ENCODE measurements at regions not wholly inside any gene's neighbourhood (a gene's known extent, or its start where the extent isn't known, plus 50 kb on each side); places are given as distances from the start of the nearest gene placed in this dataset.
A peak's percentile ranks its signal among the peaks of the same experiment; 100 is the strongest.

DNA sequence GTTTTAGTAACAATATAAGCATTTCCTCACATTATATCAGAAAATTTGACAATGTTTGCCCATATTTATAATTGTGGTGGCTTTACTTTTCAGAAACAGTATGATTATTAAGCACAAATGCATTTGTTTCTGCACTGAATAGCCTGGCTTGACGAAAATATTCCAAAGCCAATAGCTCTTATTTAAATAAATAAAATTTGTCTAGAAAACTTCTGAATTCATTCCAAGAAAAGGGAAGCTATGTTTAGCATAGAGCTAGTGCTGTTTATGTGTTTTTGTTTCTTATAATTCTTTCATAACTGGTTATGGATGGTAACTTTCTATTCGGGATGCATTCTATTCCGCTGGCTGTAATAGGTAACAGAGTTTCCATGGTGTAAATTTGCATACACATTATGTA lies 268.6 kb downstream of the PTBP2 start:
- no peak overlapping the region for H2AK5ac ChIP-seq (ENCODE audit: low read depth, low read length)
- H3K27ac ChIP-seq (replicated peaks; ENCODE audit: low read length) = no peak overlapping the region
- no peak overlapping the region for H3K4me3 ChIP-seq (ENCODE audit: low read length in 2 of 2)
- H3K36me3 ChIP-seq (replicated peaks in 1 of 2; ENCODE audit: control insufficient read depth in 2 of 2, insufficient read depth in 2 of 2, low read length in 2 of 2) = no peaks in the 10 kb centered on the region
- H2BK120ac ChIP-seq (ENCODE audit: low read depth, low read length) = no peak overlapping the region
- no peak overlapping the region for H3K14ac ChIP-seq (ENCODE audit: low read length)
- no peak overlapping the region for H3K18ac ChIP-seq (ENCODE audit: low read length)
- H4K8ac ChIP-seq (ENCODE audit: low read depth, low read length) = no peak overlapping the region
- no peak overlapping the region for H2BK12ac ChIP-seq (ENCODE audit: low read length)
- DNase-seq (ENCODE audit: low spot score) = no peak
- H3K23ac ChIP-seq (ENCODE audit: low read depth, low read length, poor library complexity) = no peak overlapping the region
- no peak overlapping the region for H2AFZ ChIP-seq (ENCODE audit: low read length)
- no peak overlapping the region for H4K91ac ChIP-seq (ENCODE audit: low read depth, low read length, poor library complexity)
- H2BK5ac ChIP-seq (ENCODE audit: low read length) = no peak overlapping the region
- H3K4ac ChIP-seq (ENCODE audit: low read length) = no peak overlapping the region
- no peak overlapping the region for H3K9ac ChIP-seq (ENCODE audit: low read depth, low read length, poor library complexity)
- peaks cover 0 to 2% of the 10 kb centered on the region in 2 donors for H3K9me3 ChIP-seq (replicated peaks in 1 of 2; ENCODE audit: control insufficient read depth in 2 of 2, insufficient read depth in 1 of 2, low read depth in 1 of 2, low read length in 2 of 2)
- no CpG with 5 or more reads among the region's 3 CpGs for whole genome bisulfite sequencing, 2 donors (ENCODE audit: extremely low coverage in 2 of 2, insufficient read length in 2 of 2, insufficient replicate concordance in 1 of 2)
- H3K4me1 ChIP-seq (ENCODE audit: control insufficient read depth in 2 of 2, insufficient read depth in 1 of 2, low read depth in 1 of 2, low read length in 2 of 2) = peaks cover 0 to 7% of the 10 kb centered on the region in 2 donors
- no peaks in the 10 kb centered on the region for H3K27me3 ChIP-seq (ENCODE audit: control insufficient read depth in 3 of 3, insufficient read depth in 3 of 3, low read depth in 1 of 3, low read length in 3 of 3)
- H3K79me1 ChIP-seq (ENCODE audit: low read depth, low read length) = no peaks in the 10 kb centered on the region
- H3K4me2 ChIP-seq (ENCODE audit: insufficient read depth, low read length, poor library complexity, severe bottlenecking) = no peak overlapping the region
- H2BK15ac ChIP-seq (ENCODE audit: low read length) = no peak overlapping the region

GRCh38 chr1:96991261-96991660 lies 269.7 kb downstream of the PTBP2 start:
- no CpG with 5 or more reads among the region's 1 CpG for WGBS, 2 donors (ENCODE audit: extremely low coverage in 2 of 2, insufficient read length in 2 of 2, insufficient replicate concordance in 1 of 2)
- no peaks in the 10 kb centered on the region for H3K79me1 ChIP-seq (ENCODE audit: low read depth, low read length)
- no peaks in the 10 kb centered on the region for H3K27me3 ChIP-seq (ENCODE audit: control insufficient read depth in 3 of 3, insufficient read depth in 3 of 3, low read depth in 1 of 3, low read length in 3 of 3)

DNA sequence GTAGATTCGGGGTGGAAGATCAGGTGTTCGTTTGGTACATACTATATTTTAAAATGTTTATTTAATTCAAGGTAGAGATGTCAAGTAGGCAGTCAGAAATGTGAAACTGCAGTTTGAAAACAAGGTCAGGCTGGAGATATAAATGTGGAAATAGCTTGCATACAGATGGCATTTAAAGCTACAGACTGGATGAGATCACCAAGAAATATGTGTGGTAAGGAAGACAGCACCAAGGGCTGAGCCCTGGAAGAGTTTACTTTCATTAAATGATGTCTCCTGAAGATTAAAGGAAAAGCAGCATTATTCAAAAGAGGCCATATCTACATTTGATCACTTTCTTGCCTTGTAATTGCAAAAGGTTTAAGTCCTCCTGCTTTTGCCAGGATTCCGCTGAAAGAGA lies 271.3 kb downstream of the PTBP2 start:
- H3K14ac ChIP-seq (ENCODE audit: low read length) = no peak overlapping the region
- H2BK5ac ChIP-seq (ENCODE audit: low read length) = no peak overlapping the region
- whole genome bisulfite sequencing, 2 donors (ENCODE audit: extremely low coverage in 2 of 2, insufficient read length in 2 of 2, insufficient replicate concordance in 1 of 2) = no CpG with 5 or more reads among the region's 3 CpGs
- no peak overlapping the region for H2AFZ ChIP-seq (ENCODE audit: low read length)
- H3K27ac ChIP-seq (replicated peaks; ENCODE audit: low read length) = no peak overlapping the region
- H3K4me2 ChIP-seq (ENCODE audit: insufficient read depth, low read length, poor library complexity, severe bottlenecking) = no peak overlapping the region
- DNase-seq (ENCODE audit: low spot score) = no peak
- H4K91ac ChIP-seq (ENCODE audit: low read depth, low read length, poor library complexity) = no peak overlapping the region
- no peak overlapping the region for H4K8ac ChIP-seq (ENCODE audit: low read depth, low read length)
- H2BK15ac ChIP-seq (ENCODE audit: low read length) = no peak overlapping the region
- H3K4me3 ChIP-seq (ENCODE audit: low read length in 2 of 2) = no peak overlapping the region
- H3K4ac ChIP-seq (ENCODE audit: low read length) = no peak overlapping the region
- H2AK5ac ChIP-seq (ENCODE audit: low read depth, low read length) = no peak overlapping the region
- no peaks in the 10 kb centered on the region for H3K27me3 ChIP-seq (ENCODE audit: control insufficient read depth in 3 of 3, insufficient read depth in 3 of 3, low read depth in 1 of 3, low read length in 3 of 3)
- H3K4me1 ChIP-seq (ENCODE audit: control insufficient read depth in 2 of 2, insufficient read depth in 1 of 2, low read depth in 1 of 2, low read length in 2 of 2) = peaks cover 0 to 5% of the 10 kb centered on the region in 2 donors
- no peak overlapping the region for H3K23ac ChIP-seq (ENCODE audit: low read depth, low read length, poor library complexity)
- H3K36me3 ChIP-seq (replicated peaks in 1 of 2; ENCODE audit: control insufficient read depth in 2 of 2, insufficient read depth in 2 of 2, low read length in 2 of 2) = no peaks in the 10 kb centered on the region
- H3K9me3 ChIP-seq (replicated peaks in 1 of 2; ENCODE audit: control insufficient read depth in 2 of 2, insufficient read depth in 1 of 2, low read depth in 1 of 2, low read length in 2 of 2) = no peaks in the 10 kb centered on the region
- no peak overlapping the region for H2BK120ac ChIP-seq (ENCODE audit: low read depth, low read length)
- H3K9ac ChIP-seq (ENCODE audit: low read depth, low read length, poor library complexity) = no peak overlapping the region
- no peak overlapping the region for H2BK12ac ChIP-seq (ENCODE audit: low read length)
- H3K79me1 ChIP-seq (ENCODE audit: low read depth, low read length) = no peaks in the 10 kb centered on the region
- H3K18ac ChIP-seq (ENCODE audit: low read length) = no peak overlapping the region

More at GRCh38 chr1:96991261-96991660, 269.7 kb downstream of the PTBP2 start:
- Histone ChIP-seq H3K9ac (ENCODE audit: low read depth, low read length, poor library complexity) (no peak overlapping the region), H3K23ac (ENCODE audit: low read depth, low read length, poor library complexity) (no peak overlapping the region), H3K36me3 (replicated peaks in 1 of 2; ENCODE audit: control insufficient read depth in 2 of 2, insufficient read depth in 2 of 2, low read length in 2 of 2) (no peaks in the 10 kb centered on the region), H3K4me1 (ENCODE audit: control insufficient read depth in 2 of 2, insufficient read depth in 1 of 2, low read depth in 1 of 2, low read length in 2 of 2) (peaks cover 0 to 7% of the 10 kb centered on the region in 2 donors), H3K4me3 (ENCODE audit: low read length in 2 of 2) (no peak overlapping the region), H3K18ac (ENCODE audit: low read length) (no peak overlapping the region), H2BK5ac (ENCODE audit: low read length) (no peak overlapping the region), H3K14ac (ENCODE audit: low read length) (no peak overlapping the region), H2AK5ac (ENCODE audit: low read depth, low read length) (no peak overlapping the region), H3K4ac (ENCODE audit: low read length) (no peak overlapping the region), H3K9me3 (replicated peaks in 1 of 2; ENCODE audit: control insufficient read depth in 2 of 2, insufficient read depth in 1 of 2, low read depth in 1 of 2, low read length in 2 of 2) (peaks cover 0 to under 1% of the 10 kb centered on the region in 2 donors), H4K91ac (ENCODE audit: low read depth, low read length, poor library complexity) (no peak overlapping the region), H2BK15ac (ENCODE audit: low read length) (no peak overlapping the region), H3K27ac (replicated peaks; ENCODE audit: low read length) (no peak overlapping the region), H4K8ac (ENCODE audit: low read depth, low read length) (no peak overlapping the region), H2BK120ac (ENCODE audit: low read depth, low read length) (no peak overlapping the region), H3K4me2 (ENCODE audit: insufficient read depth, low read length, poor library complexity, severe bottlenecking) (no peak overlapping the region), H2BK12ac (ENCODE audit: low read length) (no peak overlapping the region), H2AFZ (ENCODE audit: low read length) (no peak overlapping the region)
- no peak for DNase-seq (ENCODE audit: low spot score)

- Histone ChIP-seq H4K8ac (ENCODE audit: low read depth, low read length) (no peak overlapping the region), H3K79me1 (ENCODE audit: low read depth, low read length) (no peaks in the 10 kb centered on the region), H2BK120ac (ENCODE audit: low read depth, low read length) (no peak overlapping the region), H3K9ac (ENCODE audit: low read depth, low read length, poor library complexity) (no peak overlapping the region), H3K9me3 (replicated peaks in 1 of 2; ENCODE audit: control insufficient read depth in 2 of 2, insufficient read depth in 1 of 2, low read depth in 1 of 2, low read length in 2 of 2) (no peaks in the 10 kb centered on the region), H3K14ac (ENCODE audit: low read length) (no peak overlapping the region), H3K23ac (ENCODE audit: low read depth, low read length, poor library complexity) (no peak overlapping the region), H3K4me1 (ENCODE audit: control insufficient read depth in 2 of 2, insufficient read depth in 1 of 2, low read depth in 1 of 2, low read length in 2 of 2) (peaks cover 0 to 2% of the 10 kb centered on the region in 2 donors), H2BK5ac (ENCODE audit: low read length) (no peak overlapping the region), H3K18ac (ENCODE audit: low read length) (peak overlapping the region; percentile 79), H3K4me3 (ENCODE audit: low read length in 2 of 2) (no peak overlapping the region), H2BK12ac (ENCODE audit: low read length) (no peak overlapping the region), H3K27me3 (ENCODE audit: control insufficient read depth in 3 of 3, insufficient read depth in 3 of 3, low read depth in 1 of 3, low read length in 3 of 3) (no peaks in the 10 kb centered on the region), H2AK5ac (ENCODE audit: low read depth, low read length) (no peak overlapping the region), H3K27ac (replicated peaks; ENCODE audit: low read length) (no peak overlapping the region), H3K36me3 (replicated peaks in 1 of 2; ENCODE audit: control insufficient read depth in 2 of 2, insufficient read depth in 2 of 2, low read length in 2 of 2) (no peaks in the 10 kb centered on the region), H4K91ac (ENCODE audit: low read depth, low read length, poor library complexity) (no peak overlapping the region), H2AFZ (ENCODE audit: low read length) (no peak overlapping the region), H2BK15ac (ENCODE audit: low read length) (no peak overlapping the region), H3K4ac (ENCODE audit: low read length) (no peak overlapping the region), H3K4me2 (ENCODE audit: insufficient read depth, low read length, poor library complexity, severe bottlenecking) (no peak overlapping the region)
- no CpG with 5 or more reads among the region's 3 CpGs for whole genome bisulfite sequencing, 2 donors (ENCODE audit: extremely low coverage in 2 of 2, insufficient read length in 2 of 2, insufficient replicate concordance in 1 of 2)
- no peak for DNase-seq (ENCODE audit: low spot score)
These were observed 273.8 kb downstream of the PTBP2 start for GRCh38 chr1:96995351-96995750.

Measured in neuronal stem cell (in vitro differentiated cells).